ENCODE measurements at regions not wholly inside any gene's neighbourhood (a gene's known extent, or its start where the extent isn't known, plus 50 kb on each side); places are given as distances from the start of the nearest gene placed in this dataset.

DNA sequence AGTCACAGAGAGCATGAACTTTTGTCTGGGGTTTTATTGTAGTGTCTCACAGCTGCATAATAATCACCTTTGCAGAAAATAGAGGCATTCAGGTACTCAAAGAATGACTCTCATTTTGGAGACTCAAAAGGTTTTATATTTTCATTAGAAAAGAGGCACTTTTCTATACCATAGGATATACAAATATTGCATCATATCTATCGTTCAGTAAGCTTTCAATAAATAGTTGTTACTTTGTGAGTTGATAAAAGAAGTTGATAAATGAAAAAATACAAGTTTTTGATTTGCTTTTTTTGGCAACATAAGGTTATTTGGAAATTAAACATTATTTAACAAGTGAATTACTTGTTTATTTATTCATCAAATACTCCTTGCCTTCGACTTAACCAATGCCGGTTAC, 279.9 kb downstream of the ARL4A start:
- H4K20me1 ChIP-seq = no peaks in the 10 kb centered on the region
- no peaks in the 10 kb centered on the region for H3K36me3 ChIP-seq
- no peak overlapping the region for H3K4me3 ChIP-seq
- no peak overlapping the region for H3K4me2 ChIP-seq
- no peak overlapping the region for H3K27ac ChIP-seq
- H3K9me3 ChIP-seq = no peaks in the 10 kb centered on the region
- H3K4me1 ChIP-seq = no peaks in the 10 kb centered on the region
- TF ChIP-seq Cebpa-rat (IDR thresholded peaks at IDR 0.05) = no peak
- H3K27me3 ChIP-seq = no peaks in the 10 kb centered on the region
- H3K9ac ChIP-seq = no peak overlapping the region

DNA sequence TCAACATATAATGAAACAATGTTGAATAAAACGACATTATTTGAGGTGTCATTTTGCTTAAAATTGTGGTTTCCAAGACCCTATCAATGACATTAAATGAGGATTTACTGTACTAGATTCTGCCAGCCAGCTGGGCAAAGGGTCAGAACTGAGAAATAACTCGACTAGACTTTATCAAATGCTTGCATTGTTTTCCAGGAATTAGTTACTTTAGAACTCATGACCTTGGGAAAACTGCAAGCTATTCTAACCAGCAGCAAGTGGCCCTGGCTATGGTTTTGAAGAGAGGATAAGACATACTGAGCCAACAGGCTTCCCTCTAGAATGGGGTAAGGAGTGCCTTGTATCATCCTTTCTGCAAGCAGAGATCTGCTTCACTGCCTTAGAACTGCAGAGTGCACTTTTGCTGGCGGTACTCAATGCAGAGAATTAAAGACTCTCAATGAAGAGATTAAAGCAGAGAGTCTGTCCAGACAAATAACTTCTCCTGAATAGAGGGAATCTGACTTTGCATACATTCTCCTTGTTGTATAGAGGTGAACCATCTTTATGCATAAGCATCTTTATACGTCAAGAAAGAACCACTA, 281.5 kb downstream of the ARL4A start:
- no peak overlapping the region for H3K4me3 ChIP-seq
- no peaks in the 10 kb centered on the region for H3K9me3 ChIP-seq
- no peaks in the 10 kb centered on the region for H3K4me1 ChIP-seq
- no peak overlapping the region for H3K4me2 ChIP-seq
- H3K27ac ChIP-seq = no peak overlapping the region
- H3K36me3 ChIP-seq = no peaks in the 10 kb centered on the region
- no peak for TF ChIP-seq Cebpa-rat (IDR thresholded peaks at IDR 0.05)
- H3K9ac ChIP-seq = no peak overlapping the region
- no peaks in the 10 kb centered on the region for H3K27me3 ChIP-seq
- no peaks in the 10 kb centered on the region for H4K20me1 ChIP-seq

DNA sequence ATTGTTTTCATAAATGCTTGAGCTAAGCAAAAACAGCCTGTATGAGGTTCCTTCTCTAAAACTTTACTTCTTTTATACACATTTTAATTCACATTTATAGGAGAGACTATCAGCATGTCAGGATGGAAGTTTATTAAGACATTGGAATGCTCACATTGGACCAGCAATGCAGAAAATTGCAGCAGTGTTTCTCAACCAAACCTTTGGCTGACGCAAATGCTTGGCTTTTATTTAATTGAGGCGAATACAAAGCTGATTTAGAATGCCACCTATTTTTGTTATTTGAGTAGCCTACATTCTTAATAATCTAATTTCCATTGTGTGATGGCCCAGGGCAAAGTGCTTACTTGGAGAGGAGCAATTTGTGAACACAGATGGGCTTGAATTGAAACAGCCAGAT, 283.2 kb downstream of the ARL4A start:
- H3K27ac ChIP-seq = no peak overlapping the region
- no peaks in the 10 kb centered on the region for H3K4me1 ChIP-seq
- no peaks in the 10 kb centered on the region for H4K20me1 ChIP-seq
- no peaks in the 10 kb centered on the region for H3K9me3 ChIP-seq
- H3K4me3 ChIP-seq = no peak overlapping the region
- H3K4me2 ChIP-seq = no peak overlapping the region
- H3K27me3 ChIP-seq = no peaks in the 10 kb centered on the region
- no peaks in the 10 kb centered on the region for H3K36me3 ChIP-seq
- TF ChIP-seq Cebpa-rat (IDR thresholded peaks at IDR 0.05) = no peak
- H3K9ac ChIP-seq = no peak overlapping the region

DNA sequence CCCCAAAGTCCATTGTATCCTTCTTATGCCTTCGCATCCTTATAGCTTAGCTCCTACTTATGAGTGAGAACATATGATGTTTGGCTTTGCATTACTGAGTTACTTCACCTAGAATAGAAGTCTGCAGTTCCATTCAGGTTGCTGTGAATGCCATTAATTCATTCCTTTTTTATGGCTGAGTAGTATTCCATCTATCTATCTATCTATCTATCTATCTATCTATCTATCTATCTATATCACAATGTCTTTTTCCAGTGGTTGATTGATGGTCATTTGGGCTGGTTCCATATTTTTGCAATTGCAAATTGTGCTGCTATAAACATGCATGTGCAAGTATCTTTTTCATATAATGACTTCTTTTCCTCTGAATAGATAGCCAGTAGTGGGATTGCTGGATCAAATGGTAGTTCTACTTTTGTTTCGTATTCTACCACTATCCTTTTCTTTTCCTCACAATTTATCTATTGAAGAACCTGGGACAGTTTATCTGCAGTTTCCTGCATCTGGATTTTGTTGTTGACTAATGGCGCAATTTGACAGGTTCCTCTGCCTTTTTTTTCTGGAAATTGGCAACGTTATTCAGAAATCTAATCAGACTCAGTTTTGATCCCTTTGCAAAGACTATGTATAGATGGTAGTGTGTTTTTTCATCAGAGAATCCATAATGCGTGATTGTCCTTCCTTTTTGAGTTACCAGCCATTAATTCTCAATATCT, 287.2 kb downstream of the ARL4A start:
- no peaks in the 10 kb centered on the region for H4K20me1 ChIP-seq
- H3K36me3 ChIP-seq = no peaks in the 10 kb centered on the region
- H3K9me3 ChIP-seq = no peaks in the 10 kb centered on the region
- H3K4me3 ChIP-seq = no peak overlapping the region
- no peak overlapping the region for H3K27ac ChIP-seq
- H3K4me1 ChIP-seq = no peaks in the 10 kb centered on the region
- no peak overlapping the region for H3K4me2 ChIP-seq
- TF ChIP-seq Cebpa-rat (IDR thresholded peaks at IDR 0.05) = no peak
- H3K27me3 ChIP-seq = no peaks in the 10 kb centered on the region
- no peak overlapping the region for H3K9ac ChIP-seq

DNA sequence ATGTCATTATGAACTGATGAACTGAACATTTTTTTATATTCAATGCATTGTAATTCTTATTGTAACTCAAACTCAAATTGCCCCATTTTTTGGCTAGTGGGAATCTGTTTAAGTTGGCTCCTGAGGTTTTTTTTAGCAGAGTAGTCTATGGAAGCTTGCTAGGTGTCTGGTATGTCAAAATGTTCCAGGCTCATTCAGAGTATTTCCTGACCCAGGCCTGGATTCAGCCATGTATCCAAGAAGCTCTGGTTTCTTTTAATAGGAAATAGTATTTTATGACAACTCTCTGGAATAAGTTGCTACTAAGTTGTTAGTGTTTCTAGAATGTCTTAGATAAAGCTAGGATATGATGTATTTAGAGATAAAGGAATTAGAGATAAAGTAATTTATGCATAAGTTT, 288.0 kb downstream of the ARL4A start:
- TF ChIP-seq Cebpa-rat (IDR thresholded peaks at IDR 0.05) = no peak
- H3K4me1 ChIP-seq = no peaks in the 10 kb centered on the region

DNA sequence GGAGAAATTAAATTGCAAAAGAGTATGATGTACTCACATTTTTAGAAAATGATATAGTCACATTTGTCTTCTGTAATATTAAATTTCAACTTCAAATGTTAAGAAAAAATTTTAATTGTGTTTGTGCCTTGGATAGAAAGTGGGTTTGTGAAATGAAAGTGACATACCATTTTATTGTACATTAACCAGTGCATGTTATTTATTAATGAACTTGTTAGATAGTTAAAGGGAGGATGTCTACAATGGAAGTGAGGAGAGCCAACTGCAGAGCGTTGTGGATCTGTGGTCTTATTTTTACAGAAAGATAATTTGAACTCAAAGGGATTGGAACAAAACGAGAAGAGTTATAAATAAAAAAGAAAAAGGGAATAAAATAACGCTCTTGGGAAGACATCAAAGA, 291.7 kb downstream of the ARL4A start:
- no peaks in the 10 kb centered on the region for H3K27me3 ChIP-seq
- no peak for TF ChIP-seq Cebpa-rat (IDR thresholded peaks at IDR 0.05)
- no peaks in the 10 kb centered on the region for H3K9me3 ChIP-seq
- no peaks in the 10 kb centered on the region for H3K36me3 ChIP-seq
- no peaks in the 10 kb centered on the region for H4K20me1 ChIP-seq
- no peak overlapping the region for H3K4me2 ChIP-seq
- no peaks in the 10 kb centered on the region for H3K4me1 ChIP-seq
- H3K4me3 ChIP-seq = no peak overlapping the region
- H3K9ac ChIP-seq = no peak overlapping the region
- no peak overlapping the region for H3K27ac ChIP-seq

More for the DNA sequence above, 288.0 kb downstream of the ARL4A start:
- Histone ChIP-seq H3K4me3 (no peak overlapping the region), H3K36me3 (no peaks in the 10 kb centered on the region), H3K9ac (no peak overlapping the region), H4K20me1 (no peaks in the 10 kb centered on the region), H3K27me3 (no peaks in the 10 kb centered on the region), H3K9me3 (no peaks in the 10 kb centered on the region), H3K4me2 (no peak overlapping the region), H3K27ac (no peak overlapping the region)

DNA sequence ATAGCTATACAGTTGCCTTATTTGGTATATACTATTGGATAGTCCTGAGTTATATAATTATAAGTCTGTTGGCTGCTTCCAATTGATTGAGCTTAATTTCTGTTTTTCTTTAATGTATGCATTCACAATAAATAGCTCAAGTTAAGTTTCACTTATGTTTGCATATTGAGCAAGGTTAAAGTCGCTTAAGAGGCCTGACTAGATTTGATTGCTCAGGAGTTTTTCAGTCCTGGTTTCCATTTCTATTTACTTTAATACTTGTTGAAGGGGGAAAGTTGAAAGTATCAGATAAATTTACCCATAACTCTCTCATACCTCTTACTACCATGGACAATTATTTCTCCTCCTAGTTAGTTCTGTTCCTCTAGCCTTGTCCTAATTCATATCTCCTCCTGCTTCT, 294.7 kb downstream of the ARL4A start:
- Histone ChIP-seq H3K27ac (no peak overlapping the region), H3K9me3 (no peaks in the 10 kb centered on the region), H3K36me3 (no peaks in the 10 kb centered on the region), H3K4me2 (no peak overlapping the region), H3K4me1 (no peaks in the 10 kb centered on the region), H3K4me3 (no peak overlapping the region), H4K20me1 (no peaks in the 10 kb centered on the region), H3K27me3 (no peaks in the 10 kb centered on the region), H3K9ac (no peak overlapping the region)
- no peak for TF ChIP-seq Cebpa-rat (IDR thresholded peaks at IDR 0.05)

DNA sequence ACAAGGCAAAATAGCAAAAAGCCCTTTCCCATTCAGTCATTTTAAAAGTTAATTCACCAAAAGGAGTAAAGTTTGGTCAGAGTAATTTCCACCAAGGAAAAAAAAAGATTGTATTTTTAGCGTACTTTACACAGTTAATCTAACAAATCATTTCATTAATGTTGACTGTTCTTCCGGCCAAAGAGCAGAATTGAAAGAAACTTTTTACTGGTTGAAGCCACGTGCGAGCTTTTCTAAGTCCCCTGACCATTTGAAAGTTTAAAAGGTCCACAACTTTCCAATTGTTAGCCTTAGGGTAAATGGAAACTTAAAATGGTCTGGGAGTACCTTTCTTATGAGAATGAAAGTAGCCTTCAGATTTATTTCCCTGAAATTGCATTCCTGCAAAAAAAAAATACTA, 296.7 kb downstream of the ARL4A start:
- no peak for TF ChIP-seq Cebpa-rat (IDR thresholded peaks at IDR 0.05)
- Histone ChIP-seq H3K9ac (no peak overlapping the region), H3K36me3 (no peaks in the 10 kb centered on the region), H3K4me2 (no peak overlapping the region), H3K4me1 (no peaks in the 10 kb centered on the region), H3K4me3 (no peak overlapping the region), H4K20me1 (no peaks in the 10 kb centered on the region), H3K9me3 (no peaks in the 10 kb centered on the region), H3K27ac (no peak overlapping the region), H3K27me3 (no peaks in the 10 kb centered on the region)

DNA sequence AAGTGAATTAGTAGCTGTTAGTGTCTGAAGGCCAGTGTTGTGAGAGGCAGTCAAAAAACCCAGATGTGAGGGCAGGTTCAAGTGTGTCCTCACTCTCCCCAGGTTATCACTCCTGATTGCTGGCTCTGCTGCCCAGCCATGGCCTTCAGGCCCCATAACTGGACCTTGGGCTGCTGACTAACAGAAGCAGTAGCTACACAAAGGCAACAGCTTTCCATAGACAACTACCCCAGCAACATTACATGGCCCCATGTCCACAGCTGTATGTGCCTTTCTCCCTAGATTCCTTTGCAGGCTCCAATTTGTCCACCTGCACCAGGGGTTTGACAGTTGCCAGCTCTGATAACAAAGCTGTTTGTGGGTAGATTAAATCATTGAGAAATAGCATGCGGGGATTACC, 297.8 kb downstream of the ARL4A start:
- TF ChIP-seq Cebpa-rat (IDR thresholded peaks at IDR 0.05) = no peak

DNA sequence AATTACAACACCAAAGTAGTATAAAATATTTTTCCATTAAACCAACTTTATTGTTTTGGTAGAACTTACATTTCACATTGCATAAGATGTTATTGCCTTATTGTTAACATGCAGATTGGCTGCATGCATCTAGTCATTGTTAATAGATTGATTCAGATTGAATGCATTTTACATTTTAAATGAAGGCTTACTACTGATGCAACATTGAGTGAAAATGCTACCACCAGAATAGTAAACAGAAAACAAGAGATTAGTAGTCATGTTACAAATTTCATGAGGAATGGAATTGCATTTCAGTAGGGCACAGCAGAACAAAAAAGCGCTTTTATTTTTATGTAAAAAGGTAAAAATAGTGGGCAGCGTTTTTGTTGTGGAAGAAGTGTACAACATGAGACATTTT, 298.3 kb downstream of the ARL4A start:
- no peak for TF ChIP-seq Cebpa-rat (IDR thresholded peaks at IDR 0.05)
- H3K27ac ChIP-seq = no peak overlapping the region
- no peaks in the 10 kb centered on the region for H3K27me3 ChIP-seq
- H3K4me2 ChIP-seq = no peak overlapping the region
- no peak overlapping the region for H3K4me3 ChIP-seq
- H4K20me1 ChIP-seq = no peaks in the 10 kb centered on the region
- H3K4me1 ChIP-seq = no peaks in the 10 kb centered on the region
- H3K9ac ChIP-seq = no peak overlapping the region
- H3K9me3 ChIP-seq = no peaks in the 10 kb centered on the region
- H3K36me3 ChIP-seq = no peaks in the 10 kb centered on the region

More for the DNA sequence above, 297.8 kb downstream of the ARL4A start:
- Histone ChIP-seq H3K4me3 (no peak overlapping the region), H3K36me3 (no peaks in the 10 kb centered on the region), H3K27me3 (no peaks in the 10 kb centered on the region), H3K4me1 (no peaks in the 10 kb centered on the region), H3K4me2 (no peak overlapping the region), H4K20me1 (no peaks in the 10 kb centered on the region), H3K9ac (no peak overlapping the region), H3K27ac (no peak overlapping the region), H3K9me3 (no peaks in the 10 kb centered on the region)

Data from BLaER1 (cell line).